Stimulated activated CD4-positive, alpha-beta T cell treated with anti-CD3 and anti-CD28 coated beads, Interleukin-15, amount 100 ng/mL, for 24 hours (primary cell): ENCODE measurements at regions not wholly inside any gene's neighbourhood (a gene's known extent, or its start where the extent isn't known, plus 50 kb on each side); places are given as distances from the start of the nearest gene placed in this dataset.
"Not testable (repeated sequence)": the region's sequence is repeated elsewhere in the genome, so short reads cannot be mapped to it uniquely, and the experiment has no call there.

ENCODE experiments used
- DNase-seq: peaks from one replicate; pipeline ENCODE4 v3.0.0-alpha.2; 2020

DNA sequence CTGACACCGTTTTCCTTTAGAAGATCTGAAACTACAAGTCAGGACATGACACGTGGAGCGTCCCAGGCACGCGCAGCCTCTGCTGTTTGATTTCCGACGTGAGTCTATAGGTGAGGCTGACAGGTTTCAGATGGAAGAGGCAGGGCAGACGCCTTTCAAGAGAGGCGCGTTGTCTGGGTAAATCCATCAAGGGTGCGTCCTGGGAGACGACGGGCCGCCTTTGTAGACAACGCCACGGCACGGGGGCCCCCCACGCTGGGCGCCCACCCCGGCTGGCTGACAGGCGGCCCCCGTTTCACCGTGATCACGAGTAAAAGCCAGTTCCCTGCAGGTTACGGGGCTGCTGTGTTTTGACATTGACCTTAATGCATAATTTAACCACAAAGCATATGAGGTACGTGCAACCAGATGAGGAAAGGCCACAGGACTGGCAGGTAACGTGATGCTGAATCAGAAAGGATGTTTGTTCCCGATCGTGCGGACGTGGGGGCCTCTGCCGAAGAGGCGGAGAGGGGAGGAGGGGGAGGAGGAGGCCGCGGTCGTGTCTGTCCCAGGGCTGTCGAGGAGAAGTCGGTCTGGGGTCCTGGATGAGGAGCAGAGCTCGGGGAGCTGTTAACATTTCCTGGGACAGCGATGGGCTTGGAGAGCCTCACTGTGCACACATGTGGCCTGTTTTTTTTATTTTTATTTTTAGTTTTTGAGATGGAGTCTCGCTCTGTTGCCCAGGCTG, 51.1 kb upstream of the PPP2R3B start:
- DNase-seq = no peak

DNA sequence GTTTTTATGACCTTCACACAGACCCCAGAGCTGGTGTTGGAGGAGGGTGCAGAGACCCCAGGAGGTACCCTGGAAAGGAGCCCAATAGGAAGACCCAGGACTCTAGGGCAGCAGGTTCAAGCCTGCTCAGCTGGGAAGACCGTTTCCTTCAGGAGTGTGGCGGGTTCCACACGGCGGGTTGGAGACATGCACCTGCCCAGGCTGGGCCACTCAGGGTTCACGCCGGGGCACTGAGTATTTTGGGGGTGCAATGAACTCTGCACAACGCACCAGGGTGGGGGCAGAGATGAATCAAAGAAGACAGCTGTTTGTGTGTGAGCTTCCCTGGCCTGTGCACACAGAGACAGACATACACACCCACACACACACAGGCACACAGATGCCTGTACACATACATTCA, 52.5 kb upstream of the PPP2R3B start:
- no peak for DNase-seq

DNA sequence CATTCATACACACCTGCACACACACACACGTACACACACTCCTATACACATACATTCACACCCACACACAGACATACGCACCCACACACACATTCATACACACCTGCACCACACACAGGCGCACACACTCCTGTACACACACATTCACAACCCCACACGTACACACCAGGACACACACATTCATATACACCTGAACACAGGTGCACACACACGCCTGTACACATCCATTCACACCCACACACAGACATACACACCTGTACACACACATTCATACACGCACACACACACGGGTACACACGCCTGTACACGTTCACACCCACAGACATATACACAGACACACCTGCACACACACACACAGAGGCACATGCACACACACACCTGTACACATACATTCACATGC, 53.0 kb upstream of the PPP2R3B start:
- DNase-seq = no peak

DNA sequence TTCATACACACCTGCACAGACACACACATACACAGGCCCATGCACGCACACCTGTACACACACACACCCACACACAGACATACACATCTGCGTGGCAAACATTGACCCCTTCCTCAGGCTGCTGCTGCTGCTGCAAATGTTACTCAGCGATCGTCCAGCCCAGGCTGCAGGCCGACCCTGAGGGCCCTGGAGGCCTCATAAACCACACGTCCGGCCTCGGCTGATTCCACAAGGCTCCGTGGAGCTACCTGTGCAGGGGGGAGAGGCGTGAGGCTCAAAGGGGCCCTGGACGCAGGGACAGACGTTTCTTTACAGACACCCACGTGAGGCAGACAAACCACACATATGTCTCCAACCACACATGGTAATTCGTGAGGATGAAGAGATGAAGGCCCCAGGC, 53.9 kb upstream of the PPP2R3B start:
- DNase-seq = no peak

DNA sequence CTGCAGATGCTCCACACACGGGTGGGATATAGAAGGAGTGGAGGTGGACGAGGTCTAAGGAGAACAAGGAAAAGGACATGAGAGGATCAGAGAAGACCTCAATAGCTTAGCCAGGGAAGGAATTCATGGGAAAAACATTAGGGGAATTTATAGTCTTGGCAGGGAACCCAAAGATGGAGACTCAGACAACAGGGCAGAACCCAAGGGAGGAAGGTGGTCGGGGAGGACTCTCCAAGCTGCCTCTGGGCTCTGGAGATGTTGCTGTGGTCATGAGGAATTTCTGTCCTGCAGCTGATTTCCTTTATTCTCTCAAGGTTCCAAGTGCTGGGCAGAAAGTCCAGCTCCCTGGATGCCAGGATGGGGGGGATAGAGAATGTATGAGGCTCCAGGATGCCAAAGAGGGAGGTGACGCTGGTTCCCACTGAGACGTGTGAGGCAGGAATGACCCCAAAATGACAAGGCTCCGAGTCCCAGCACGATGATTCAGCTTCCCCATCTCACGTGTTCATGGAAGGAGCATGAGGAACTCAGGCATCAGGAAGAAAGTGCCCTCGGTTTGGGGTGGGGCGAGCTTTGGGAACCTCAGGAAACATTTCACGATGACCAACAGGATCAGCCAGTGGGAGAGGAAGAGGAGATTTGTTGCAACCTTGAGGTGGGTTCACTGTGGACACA, 57.0 kb upstream of the PPP2R3B start:
- no peak for DNase-seq

DNA sequence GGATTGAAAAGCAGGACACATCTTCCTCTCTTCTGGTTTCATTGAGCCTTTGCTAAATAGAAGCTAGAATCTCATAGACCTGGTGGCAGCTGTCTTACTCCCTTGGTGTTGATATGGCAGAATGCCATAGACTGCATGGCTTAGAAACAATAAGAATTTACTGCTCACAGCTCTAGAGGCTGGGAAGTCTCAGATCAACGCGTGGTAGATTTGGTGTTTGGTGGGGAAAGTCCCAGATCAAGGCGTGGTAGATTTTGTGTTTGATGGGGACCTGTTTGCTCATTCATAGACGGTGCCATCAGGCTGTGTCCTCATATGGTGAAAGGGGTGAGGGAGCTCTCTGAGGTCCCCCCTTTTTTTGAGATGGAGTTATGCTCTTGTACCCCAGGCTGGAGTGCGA, 57.6 kb upstream of the PPP2R3B start:
- DNase-seq = no peak

DNA sequence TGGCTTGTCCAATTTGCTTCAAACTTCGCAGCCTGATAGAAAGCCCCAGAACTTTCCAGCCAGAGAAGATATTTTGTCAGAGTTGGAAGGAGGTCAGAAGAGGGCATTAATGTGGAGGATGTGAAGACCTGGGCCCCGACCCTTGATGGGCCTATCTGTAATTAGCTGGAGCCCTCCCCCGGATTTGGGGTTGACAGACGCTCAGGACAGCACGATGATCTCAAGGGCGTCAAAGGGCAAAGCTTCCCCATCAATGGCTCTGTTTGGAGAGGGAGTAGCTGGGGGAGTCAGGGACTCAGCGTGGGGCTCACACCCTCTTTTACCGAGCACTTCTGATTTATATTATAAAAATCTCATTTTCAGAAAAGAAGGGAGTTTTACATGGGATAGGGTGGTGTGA, 59.0 kb upstream of the PPP2R3B start:
- DNase-seq = no peak

DNA sequence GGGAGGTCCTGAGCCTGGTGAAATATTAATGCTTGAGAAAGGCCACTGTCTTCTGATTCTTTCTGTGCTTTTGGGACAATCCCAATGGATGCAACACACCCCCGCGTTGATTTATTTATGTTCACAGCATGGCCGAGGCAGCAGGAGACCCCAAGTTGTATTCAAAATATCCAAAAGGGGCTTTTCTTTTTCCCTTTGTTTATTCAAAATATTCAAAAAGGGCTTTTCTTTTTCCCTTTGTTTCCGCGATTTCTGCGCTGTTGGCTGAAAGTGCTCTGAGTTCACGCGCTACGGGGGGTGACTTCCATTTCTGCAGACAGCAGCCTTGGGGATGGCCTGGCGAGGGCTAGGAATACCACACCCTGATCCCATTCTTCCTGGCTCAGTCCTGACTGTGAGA, 59.5 kb upstream of the PPP2R3B start:
- no peak for DNase-seq

DNA sequence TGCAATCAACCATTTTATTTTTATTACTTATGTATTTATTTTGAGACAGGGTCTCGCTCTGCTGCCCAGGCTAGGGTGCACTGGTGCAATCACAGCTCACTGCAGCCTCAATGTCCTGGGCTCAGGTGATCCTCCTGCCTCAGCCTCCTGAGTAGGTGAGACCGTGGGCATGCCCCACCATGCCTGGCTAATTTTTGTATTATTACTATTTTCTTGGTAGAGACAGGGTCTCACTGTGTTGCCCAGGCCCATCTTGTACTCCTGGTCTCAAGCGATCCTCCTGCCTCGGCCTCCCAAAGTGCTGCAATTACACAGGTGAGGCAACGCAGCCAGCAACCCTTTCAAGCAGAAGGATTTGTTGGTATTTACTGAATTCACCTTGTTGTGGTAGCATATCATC, 60.3 kb upstream of the PPP2R3B start:
- no peak for DNase-seq

DNA sequence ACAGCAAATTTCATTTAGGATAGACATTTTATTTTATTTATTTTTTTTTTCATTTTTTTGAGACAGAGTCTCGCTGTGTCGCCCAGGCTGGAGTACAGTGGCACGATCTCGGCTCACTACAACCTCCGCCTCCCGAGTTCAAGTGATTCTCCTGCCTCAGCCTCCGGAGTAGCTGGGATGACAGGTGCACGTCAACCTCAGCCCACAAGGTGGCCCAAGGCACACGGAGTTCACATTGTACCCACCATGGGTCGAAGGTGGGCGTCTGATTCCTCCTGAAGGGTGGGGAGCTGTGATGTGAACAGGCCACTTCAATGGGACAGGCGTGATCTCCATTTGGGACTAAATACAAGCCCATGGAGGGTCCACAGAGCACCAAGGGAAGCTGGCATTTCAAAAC, 65.0 kb upstream of the PPP2R3B start:
- not testable (repeated sequence) for DNase-seq

DNA sequence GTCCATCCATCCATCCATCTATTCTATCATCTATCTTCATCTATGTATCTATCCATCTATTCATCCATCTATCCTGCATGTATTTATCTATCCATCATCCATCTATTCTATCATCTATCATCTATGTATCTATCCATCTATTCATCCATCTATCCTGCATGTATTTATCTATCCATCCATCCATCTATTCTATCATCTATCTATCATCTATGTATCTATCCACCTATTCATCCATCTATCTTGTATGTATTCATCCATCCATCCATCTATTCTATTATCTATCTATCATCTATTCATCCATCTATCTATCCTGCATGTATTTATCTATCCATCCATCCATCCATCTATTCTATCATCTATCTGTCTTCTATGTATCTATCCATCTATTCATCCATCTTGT, 65.9 kb upstream of the PPP2R3B start:
- DNase-seq = no peak

DNA sequence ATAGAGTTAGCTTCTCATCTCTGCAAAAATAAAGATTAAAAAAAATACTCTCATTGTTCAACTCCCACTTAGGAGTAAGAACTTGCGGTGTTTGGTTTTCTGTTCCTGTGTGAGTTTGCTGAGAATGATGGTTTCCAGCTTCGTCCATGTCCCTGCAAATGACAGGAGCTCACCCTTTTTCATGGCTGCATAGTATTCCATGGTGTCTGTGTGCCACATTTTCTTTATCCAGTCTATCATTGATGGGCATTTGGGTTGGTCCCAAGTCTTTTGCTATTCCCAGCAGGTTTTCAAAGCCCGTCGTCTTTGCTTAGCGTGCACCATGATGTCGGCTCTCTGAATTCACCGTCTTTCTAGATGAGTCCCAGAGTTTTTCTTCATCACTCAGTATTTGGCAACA, 67.8 kb upstream of the PPP2R3B start:
- DNase-seq = not testable (repeated sequence)

DNA sequence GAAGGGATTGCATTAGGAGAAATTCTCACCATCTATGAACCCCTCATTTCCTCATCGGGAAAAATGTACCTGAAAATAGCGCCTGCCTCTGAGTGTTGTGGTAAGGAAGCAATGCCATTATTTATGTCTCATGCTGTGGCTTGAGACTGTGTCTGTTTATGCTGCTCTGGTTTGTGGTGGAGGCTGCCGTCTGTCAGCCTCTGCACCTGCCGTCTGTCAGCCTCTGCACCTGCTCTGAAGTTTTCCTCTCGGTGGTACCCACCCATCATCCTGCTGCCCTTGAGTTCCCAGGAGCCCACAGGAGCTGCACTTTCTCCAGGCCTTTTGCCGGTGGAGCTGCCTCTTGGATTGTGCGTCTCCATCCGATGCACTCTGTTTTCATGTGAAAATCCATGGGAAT, 68.5 kb upstream of the PPP2R3B start:
- DNase-seq = no peak

DNA sequence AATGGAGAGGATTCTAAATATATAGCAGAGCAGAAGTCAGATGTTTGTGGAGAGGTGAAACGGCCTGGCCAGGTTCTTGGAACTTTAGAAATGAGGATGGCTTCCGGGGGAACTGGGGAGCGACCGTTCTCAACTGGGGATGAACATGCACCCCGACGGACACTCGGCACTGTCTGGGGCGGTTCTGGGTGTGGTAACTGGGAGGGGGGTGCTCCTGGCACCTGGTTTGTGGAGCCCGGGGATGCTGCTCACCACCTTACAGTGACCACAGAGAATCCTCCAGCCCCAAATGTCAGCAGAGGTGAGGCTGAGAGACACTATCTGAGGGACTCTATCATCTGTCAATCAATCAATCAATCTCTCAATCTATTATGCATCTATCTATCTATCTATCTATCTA, 69.0 kb upstream of the PPP2R3B start:
- no peak for DNase-seq

DNA sequence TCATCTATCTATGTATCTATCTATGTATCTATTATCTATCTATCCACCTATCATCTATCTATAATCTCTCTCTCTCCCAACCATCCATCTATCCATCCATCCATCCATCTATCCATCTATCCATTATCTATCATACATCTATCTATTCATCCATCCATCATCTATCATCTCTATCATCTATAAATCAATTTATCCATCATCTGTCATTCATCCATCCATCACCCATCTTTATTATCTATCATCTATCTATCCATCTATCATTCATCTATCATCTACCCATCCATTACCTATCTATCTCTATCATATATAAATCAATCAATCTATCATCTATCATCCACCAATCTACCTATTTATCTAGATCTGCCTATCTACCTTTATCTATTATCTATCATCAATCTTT, 69.4 kb upstream of the PPP2R3B start:
- DNase-seq = no peak

DNA sequence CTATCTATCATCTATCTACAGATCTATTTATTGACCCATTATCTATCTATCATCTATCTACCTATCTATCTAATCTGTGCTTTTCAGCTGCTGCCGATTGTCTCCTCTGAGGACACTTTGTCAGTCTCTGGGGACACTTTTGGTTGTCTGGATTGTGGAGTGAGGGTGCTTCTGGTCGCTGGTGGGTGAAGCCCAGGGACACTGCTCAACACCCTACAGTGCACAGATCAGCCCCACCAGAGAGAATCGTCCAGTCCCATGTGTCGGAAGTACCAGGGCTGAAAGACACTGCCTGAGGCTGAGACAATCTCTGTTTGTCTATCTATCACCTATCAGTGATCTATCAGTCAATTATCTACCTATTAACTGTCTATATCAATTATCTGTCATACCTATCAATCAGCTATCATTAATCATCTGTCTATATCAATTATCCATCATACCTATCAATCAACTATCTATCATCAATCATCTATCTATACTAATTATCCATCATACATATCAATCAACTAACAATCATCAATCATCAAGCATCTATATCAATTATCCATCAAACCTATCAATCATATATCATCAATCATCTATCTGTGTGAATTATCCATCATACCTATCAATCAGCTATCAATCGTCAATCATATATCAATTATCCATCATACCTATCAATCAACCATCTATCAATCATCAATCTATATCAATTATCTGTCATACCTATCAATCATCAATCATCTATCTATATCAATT, 70.0 kb upstream of the PPP2R3B start:
- DNase-seq = no peak

DNA sequence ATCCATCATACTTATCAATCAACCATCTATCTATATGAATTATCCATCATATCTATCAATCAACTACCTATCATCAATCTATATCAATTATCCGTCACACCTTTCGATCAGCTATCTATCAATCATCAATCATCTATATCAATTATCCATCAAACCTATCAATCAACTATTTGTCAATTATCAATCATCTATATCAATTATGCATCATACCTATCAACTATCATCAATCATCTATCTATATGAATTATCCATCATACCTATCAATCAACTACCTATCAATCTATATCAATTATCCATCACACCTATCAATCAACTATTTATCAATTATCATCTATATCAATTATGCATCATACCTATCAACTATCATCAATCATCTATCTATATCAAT, 70.6 kb upstream of the PPP2R3B start:
- no peak for DNase-seq

DNA sequence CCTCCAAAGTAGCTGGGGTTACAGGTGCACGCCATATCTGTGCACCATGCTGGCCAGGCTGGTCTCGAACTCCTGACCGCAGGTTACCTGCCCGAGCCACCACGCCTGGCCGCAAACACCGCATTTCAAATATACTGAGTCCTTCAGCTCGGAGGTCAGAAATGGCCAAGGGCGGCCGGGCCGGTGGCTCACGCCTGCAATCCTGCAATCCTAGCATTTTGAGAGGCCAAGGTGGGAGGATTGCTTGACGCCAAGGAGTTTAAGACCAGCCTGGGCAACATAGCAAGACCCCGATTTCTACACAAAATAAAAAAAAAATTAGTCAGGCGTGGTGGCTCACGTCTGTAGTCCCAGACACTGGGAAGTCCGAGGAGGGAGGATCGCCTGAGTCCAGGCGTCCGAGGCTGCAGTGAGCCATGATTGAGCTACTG, 71.9 kb upstream of the PPP2R3B start:
- no peak for DNase-seq

DNA sequence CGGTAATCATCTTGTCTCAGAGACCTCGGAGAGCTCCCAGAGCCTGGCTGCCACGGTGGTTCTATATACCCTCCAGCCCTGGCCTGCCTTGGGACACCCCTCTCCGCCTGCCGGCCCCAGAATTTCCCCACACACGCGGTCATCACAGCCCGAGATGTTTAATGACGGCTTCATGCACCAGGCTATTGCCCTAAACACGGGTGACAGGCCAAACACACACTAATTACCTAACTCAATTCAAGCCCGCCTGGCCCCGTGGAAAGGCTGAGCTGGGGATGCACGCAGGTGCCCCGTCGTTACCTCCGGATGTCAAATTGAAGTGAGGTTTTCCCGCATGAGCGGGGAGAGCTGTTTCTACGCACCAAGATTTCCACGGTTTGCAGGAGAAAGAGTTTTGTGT, 72.9 kb upstream of the PPP2R3B start:
- no peak for DNase-seq

DNA sequence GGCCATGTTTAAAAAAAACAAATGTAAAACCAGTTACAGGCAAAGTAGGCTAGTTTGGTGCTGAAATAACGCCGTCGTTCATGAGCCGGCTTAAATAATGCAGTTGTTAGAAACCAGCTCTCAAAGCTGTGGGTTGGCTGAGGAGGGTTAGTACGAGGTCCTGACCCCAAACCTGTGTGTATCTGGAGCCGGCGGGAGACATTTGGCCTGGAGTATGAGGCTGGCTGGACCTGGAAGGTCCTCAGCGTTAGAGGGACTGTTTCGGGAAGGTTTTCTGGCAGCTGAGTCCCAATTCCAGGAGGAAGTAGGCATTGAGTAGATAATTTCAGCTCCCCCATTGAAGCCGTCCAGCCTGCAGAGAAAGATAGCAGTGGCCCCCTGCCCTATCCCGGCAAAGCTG, 73.4 kb upstream of the PPP2R3B start:
- DNase-seq = no peak

DNA sequence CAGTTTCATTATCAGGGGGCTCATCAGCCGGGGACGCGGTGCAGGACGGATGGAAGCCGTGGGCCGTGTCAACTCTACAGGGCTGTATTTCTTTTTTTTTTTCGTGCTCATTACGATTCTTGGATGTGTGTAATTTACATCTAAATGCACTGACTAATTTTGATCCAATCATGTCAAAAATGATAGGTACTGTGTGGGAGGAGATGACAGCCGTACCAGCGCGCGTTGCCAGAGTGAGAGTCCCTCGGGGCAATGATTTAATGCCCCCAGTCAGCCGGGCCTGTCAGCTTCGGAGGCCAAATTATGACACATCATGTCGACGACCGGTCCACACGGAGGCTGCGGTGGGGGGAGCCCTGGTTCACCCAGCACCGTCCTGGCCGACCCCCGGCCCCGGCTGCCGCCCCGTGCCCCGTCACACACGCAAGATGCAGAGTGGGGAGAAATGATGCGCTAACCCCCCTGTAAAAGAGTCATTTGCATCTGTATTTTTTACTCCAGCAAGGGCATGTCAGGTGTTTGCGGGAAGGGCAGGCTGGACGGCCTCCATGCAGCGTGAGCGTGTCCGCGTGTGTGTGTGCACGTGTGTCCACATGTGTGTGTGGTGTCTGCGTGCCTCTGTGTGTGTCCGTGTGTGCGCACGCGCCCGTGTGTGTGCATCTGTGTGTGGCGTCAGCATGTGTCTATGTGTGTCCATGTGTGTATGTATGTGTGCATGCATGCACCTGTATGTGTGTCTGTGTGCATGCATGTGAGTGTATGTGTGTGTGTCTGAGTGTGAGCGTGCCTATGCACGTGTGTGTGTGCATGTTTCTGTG, 74.3 kb upstream of the PPP2R3B start:
- no peak for DNase-seq

DNA sequence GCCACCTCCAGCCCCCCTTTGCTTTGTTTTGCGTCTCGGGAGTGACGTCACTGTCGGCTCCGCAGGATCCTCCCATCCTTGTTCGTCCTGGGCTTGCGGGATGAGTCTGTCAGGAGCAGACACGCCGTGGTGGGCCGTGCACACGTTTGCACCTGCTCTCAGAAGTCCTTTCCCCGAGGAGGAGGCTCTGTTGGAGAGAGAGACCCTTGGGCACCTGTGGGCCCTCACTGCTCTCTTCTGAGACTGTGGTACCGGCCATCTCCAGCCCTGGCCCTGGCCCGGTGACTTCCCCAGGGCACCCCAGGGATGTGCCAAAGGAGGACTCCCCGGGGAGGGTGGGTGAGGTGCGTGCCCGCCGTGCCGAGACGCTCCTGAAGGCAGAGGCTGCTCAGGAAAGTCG, 76.1 kb upstream of the PPP2R3B start:
- no peak for DNase-seq
